Ishikawa (cell line): ENCODE measurements at regions not wholly inside any gene's neighbourhood (a gene's known extent, or its start where the extent isn't known, plus 50 kb on each side); places are given as distances from the start of the nearest gene placed in this dataset.

Experiments used
- CEBPB ChIP-seq: IDR thresholded peaks from 2 replicates; pipeline ENCODE4 v1.6.1; 2012
- CREB1 ChIP-seq: IDR thresholded peaks from 2 replicates; pipeline ENCODE4 v1.6.1; 2012; ENCODE audit warnings: low read depth
- EGR1 ChIP-seq: IDR thresholded peaks from 2 replicates; pipeline ENCODE4 v1.6.1; 2012
- EP300 ChIP-seq: IDR thresholded peaks from 2 replicates; pipeline ENCODE4 v1.6.1; 2012; ENCODE audit warnings: borderline replicate concordance
- FOXM1 ChIP-seq: IDR thresholded peaks from 2 replicates; pipeline ENCODE4 v1.6.1; 2012; ENCODE audit warnings: low read depth, borderline replicate concordance
- NFIC ChIP-seq: IDR thresholded peaks from 2 replicates; pipeline ENCODE4 v1.6.1; 2012
- RAD21 ChIP-seq: IDR thresholded peaks from 2 replicates; pipeline ENCODE4 v1.6.1; 2012; ENCODE audit warnings: low read depth
- REST ChIP-seq: IDR thresholded peaks from 2 replicates; pipeline ENCODE4 v1.6.1; 2012; ENCODE audit warnings: low read depth, mild to moderate bottlenecking
- TAF1 ChIP-seq: IDR thresholded peaks from 2 replicates; pipeline ENCODE4 v1.6.1; 2012; ENCODE audit warnings: low read depth, mild to moderate bottlenecking
- TCF12 ChIP-seq: IDR thresholded peaks from 2 replicates; pipeline ENCODE4 v1.6.1; 2012; ENCODE audit warnings: low read depth
- TEAD4 ChIP-seq: IDR thresholded peaks from 2 replicates; pipeline ENCODE4 v1.6.1; 2012
- USF1 ChIP-seq: IDR thresholded peaks from 2 replicates; pipeline ENCODE4 v1.6.1; 2012
- YY1 ChIP-seq: IDR thresholded peaks from 2 replicates; pipeline ENCODE4 v1.6.1; 2012; ENCODE audit warnings: low read depth
- ZBTB7A ChIP-seq: IDR thresholded peaks from 2 replicates; pipeline ENCODE4 v1.6.1; 2012; ENCODE audit warnings: low read depth
- TF ChIP-seq, protein P1 (sequence below): IDR thresholded peaks from 2 replicates; pipeline ENCODE4 v1.6.1; 2012

DNA sequence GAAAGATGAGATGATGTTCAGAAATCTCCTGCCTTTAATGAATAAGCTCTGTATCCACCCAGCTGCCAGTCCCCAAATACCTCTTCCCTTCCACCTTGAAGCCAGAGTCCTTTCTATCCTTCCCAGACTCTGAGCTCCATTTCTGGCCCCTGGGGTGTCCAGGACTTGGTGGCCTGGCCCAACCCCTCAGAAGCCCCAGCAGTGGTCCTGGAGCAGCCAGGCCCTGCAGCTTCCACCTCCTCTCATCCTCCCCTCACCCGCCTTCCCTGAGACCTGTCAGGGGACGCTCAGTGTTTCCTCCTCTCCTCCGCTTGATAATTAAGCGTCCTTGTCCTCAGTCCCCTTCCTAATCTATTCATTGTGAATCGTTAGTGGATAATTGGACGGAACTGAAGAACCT is 95.2 kb upstream of the CCL1 start:
- TF ChIP-seq, protein P1, sequence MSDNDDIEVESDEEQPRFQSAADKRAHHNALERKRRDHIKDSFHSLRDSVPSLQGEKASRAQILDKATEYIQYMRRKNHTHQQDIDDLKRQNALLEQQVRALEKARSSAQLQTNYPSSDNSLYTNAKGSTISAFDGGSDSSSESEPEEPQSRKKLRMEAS: no peak
- TF ChIP-seq TCF12 (no peak), EGR1 (no peak)

DNA sequence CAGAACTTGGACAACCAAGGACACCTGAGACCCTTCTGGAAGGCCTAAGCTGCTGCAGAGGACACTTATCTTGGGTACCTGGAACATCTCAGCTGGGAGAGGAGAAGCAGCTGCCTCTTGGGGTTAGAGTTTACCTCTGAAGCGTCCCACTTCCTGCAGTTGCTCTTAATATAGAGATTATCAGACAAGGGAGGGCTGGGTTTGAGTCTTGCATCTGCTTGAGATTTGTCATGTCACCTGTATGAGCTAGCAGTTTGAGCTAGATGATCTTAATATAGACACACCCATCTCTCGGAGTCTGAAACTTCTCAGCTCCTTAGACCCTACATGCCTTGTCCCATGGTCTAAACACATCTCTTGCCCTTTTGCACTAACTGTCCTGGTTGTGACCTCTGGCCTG is 93.1 kb upstream of the CCL1 start:
- TF ChIP-seq TEAD4 (no peak), ZBTB7A (no peak), CREB1 (no peak), USF1 (no peak), EGR1 (no peak), RAD21 (no peak), CEBPB (no peak), YY1 (no peak)

DNA sequence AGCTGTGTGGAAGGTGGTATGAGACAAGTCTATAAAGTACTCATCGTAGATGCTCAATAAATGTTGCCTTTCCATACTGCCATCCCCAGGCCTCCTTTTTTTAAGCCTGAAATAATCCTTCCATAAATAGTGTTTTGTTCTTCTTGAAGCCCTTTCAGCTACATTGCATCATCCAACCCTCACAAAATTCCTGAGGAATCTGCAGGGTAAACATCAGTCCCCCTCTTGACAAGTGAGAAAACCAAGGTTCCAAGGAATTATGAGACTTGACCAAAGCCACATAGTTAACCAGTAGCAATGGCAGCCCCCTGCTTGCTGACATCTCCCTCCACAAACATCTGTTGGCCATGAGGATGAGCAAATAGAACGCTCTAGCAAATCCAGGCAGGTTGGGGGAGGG is 89.7 kb upstream of the CCL1 start:
- TF ChIP-seq YY1 (no peak), USF1 (no peak), EP300 (no peak), ZBTB7A (no peak), RAD21 (no peak), EGR1 (no peak), CEBPB (no peak)

DNA sequence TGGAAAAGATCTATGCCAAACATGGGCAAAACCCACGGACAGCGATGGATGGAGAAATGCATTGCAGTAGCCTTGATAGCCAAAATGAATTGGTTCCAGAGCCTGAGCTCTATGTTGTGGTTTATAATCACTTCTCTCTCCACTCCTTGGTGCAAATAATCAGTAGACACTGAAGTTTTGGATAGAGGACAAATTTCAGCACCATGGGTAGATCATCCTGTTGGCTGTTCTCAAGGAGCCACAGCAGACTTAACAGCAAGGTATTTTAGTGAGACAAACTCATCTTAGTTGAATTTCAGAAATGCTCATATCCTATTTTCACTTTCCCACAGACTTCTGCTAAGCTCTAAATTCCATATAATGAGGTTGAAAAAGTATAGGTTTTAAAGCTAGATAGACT is 88.3 kb upstream of the CCL1 start:
- TF ChIP-seq YY1 (no peak), RAD21 (no peak), REST (peak; percentile 73), CEBPB (no peak)

DNA sequence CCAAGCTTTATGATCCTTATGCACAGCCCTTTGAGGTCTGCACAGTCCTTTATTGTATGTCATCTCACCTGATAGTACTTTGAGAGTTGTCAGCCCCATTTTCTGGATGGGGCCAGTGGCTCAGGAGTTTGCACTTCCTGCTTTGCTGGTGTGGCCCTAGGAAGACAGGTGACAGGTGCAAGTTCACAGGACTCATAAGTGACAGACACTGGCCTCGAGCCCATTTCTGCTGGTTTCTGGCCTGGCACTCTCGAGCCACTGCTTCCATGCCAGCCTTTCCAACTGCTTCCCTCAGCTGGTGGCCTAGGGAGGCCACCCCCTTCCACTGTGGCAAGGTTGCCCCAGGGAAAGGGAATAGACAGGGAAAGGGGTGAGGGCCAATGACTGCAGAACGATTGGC is 84.4 kb upstream of the CCL1 start:
- TF ChIP-seq YY1 (no peak), TCF12 (no peak), ZBTB7A (no peak), CREB1 (no peak), EP300 (no peak), CEBPB (no peak), TEAD4 (no peak), EGR1 (no peak), TAF1 (no peak), FOXM1 (no peak), NFIC (no peak), RAD21 (no peak), USF1 (no peak), REST (no peak)
- TF ChIP-seq, protein P1: no peak

GRCh38 chr17:34445101-34445500 is 82.1 kb upstream of the CCL1 start:
- TF ChIP-seq CREB1 (no peak), RAD21 (no peak), TCF12 (no peak), ZBTB7A (no peak), NFIC (no peak)
